Prostate gland (tissue), 2 donors: ENCODE measurements at regions not wholly inside any gene's neighbourhood (a gene's known extent, or its start where the extent isn't known, plus 50 kb on each side); places are given as distances from the start of the nearest gene placed in this dataset.

Experiments
- POLR2A ChIP-seq: fragments of 450-650 bp; IDR thresholded peaks from one replicate; pipeline ENCODE4 v1.6.1; 2016; ENCODE audit warnings: antibody characterized with exemption, mild to moderate bottlenecking
- TF ChIP-seq, protein P1 (sequence below), 4 experiments: fragments of 200-600 bp in 2 of 4; fragments of 450-650 bp in 2 of 4; sonication (generic) in 2 of 4; IDR thresholded peaks; 1 replicate in 3 of 4; 2 replicates in 1 of 4; pipeline ENCODE4 v1.5.1; 2016 to 2019; ENCODE audit warnings: antibody characterized with exemption in 4 of 4, mild to moderate bottlenecking in 2 of 4, moderate library complexity in 2 of 4

DNA sequence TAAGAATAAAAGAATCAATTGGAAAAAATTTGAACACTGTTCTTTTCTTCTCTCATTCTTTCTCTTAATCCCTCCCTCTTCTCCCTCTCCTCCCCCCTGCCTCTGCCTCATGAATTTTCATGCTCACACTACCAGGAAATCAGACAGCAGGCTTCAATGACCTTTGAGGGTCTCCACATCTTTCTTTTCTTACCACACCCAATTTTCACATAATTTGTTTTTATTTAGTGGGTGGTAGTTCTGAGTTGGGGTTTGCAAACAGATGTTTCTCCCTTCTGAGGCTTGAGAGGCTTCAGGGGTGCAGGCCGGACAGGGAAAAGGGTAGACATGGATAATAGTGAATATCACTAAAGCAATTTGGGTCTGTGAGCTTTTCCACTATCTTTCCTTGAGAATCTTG, 95.5 kb downstream of the SPATA19 start:
- TF ChIP-seq, protein P1, sequence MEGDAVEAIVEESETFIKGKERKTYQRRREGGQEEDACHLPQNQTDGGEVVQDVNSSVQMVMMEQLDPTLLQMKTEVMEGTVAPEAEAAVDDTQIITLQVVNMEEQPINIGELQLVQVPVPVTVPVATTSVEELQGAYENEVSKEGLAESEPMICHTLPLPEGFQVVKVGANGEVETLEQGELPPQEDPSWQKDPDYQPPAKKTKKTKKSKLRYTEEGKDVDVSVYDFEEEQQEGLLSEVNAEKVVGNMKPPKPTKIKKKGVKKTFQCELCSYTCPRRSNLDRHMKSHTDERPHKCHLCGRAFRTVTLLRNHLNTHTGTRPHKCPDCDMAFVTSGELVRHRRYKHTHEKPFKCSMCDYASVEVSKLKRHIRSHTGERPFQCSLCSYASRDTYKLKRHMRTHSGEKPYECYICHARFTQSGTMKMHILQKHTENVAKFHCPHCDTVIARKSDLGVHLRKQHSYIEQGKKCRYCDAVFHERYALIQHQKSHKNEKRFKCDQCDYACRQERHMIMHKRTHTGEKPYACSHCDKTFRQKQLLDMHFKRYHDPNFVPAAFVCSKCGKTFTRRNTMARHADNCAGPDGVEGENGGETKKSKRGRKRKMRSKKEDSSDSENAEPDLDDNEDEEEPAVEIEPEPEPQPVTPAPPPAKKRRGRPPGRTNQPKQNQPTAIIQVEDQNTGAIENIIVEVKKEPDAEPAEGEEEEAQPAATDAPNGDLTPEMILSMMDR (IDR thresholded peaks at IDR 0.05) = no peak
- TF ChIP-seq POLR2A = no peak
